ENCODE measurements at regions not wholly inside any gene's neighbourhood (a gene's known extent, or its start where the extent isn't known, plus 50 kb on each side); places are given as distances from the start of the nearest gene placed in this dataset.

DNA sequence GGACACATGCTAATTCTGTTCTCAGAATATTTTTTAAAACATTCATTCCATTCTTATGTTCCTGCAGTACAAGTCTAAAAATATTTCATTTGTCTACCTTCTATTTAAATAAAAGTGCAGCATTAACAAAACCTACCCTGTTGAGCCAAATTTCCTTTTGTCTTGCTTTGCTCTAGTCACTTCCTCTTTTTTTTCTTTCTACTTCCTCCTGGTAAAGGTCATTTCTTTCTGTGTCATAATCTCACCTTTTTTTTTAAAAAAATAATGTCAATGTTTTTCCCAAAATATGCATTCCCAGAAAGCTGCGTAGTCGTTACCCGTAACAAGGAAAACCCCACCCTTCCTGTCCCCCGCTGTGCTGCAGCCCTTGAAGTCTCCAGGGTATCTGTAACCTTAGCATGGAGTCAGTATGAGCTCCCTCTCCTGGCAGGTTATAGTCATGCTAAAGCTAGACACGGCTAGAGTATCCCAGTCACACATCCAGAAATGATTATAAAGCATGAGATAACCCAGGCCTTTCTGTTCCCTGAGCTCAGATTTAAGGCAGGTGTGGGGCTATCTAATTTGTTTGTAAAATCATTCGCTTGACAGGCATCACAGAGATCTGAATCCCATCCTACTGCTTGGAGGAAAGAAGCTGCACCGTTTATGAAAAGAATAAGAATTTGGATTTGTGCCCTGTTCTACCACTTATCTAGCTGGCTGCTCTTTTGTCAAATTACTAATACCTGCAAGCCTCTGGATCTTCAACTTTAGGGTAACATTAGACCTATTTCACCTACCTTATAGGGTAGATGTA is 51.1 kb upstream of the EED start:
- peak; percentile 96 for DNase-seq

DNA sequence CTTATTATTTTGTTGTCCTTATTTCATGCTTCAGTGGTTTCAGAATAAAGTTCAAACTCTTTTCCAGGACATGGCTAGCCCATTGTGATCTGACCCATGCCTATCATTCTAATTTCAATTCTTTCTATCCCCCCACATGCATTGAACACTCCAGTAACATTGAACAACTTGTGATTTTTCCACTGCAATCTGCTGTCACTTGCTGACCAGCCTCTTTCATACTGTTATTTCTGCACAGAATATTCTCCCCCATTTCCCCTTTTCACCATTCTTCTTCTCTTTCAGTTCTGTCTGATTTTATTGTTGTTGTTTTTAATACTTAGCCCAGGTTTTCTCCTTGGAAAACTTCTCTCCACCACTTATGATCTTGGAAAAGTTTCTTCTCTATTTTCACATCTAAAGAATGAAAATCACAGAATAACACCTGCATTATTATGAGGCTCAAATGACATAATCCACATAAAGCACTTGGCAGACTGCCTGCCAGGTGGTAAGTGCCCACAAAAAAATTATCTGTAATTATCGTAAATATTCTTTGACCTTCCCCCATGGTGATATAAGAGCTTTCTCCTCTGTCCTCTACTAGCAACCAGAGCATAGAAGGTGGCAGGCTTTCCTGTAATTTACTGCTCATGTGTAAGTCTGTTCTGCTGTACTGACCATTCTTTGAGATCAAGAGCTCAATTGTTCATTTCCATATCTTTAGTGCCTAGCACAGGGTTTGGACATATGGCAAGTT is 51.9 kb upstream of the EED start:
- peak; percentile 27 for DNase-seq

DNA sequence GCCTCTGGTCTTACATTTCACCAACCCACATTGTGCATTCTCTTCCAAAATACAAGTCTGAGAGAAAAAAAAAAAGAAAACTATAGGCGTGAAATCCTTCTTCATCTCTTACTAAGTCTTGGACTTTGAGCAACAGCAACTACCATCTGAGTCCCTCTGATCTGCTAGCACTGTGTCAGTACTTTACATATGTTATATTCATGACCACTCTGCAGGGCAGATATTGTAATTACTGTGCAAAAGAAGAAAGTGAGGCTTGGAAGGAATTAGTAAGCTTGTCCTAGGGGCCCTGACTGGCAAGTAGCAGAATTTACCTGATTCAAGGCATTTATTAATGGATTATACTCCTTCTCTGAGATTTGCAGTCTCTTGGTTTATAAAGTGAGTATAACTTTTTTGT is 52.7 kb upstream of the EED start:
- DNase-seq, result no peak

DNA sequence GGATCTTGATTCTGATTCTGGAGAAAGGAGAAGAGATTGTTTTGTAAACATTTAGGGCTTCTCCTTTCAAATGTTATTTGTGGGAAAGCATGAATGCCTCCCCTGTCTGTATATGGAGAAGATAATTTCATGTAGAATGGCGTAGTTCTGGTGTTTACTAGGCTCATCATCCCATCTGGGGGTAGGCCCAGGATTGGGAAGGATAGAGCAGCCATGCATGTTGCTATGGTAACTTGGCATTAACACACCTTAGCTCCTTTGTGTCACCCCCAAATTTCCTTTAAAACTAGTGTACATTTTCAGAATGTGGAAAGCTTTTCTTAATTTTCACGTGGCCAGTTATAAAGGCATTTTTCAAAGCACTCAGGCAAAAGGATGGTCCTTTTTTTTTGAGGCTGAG is 57.5 kb upstream of the EED start:
- no peak for DNase-seq

DNA sequence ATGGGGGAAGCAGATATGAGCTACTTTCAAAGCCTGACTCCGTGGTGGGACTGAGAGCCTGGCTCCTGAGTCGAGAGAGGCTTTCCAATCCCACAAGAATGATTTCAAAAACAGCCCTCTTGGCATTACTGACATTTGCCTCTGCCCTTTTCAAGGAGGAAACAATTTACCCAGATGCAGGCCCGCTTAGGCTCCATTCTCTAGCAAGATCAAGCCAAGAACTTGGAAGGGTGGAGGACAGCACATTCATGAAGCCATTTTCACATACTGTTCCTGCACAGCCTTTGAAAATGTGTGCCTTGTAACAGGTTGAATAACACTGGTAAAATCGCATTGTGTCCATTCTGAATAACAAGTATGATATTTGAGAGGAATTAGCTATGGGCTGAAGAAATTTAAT is 58.2 kb upstream of the EED start:
- no peak for DNase-seq

DNA sequence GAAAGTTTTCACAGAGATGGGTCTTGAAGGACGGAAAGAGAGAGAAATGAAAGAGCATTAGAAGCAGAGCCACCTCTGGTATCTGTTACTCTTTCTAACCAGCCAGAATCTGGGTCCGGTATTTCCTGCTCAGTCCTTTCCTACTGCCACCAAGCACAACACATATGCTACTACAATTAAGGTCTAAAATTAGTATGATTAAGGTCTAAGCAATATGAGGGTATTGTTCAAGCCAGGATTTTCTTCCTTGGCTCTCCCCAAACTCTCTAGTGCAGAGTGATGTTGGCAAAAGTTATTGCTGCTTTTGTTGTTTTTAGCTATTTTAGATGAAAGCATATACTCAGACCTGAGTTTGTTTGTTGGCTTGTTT is 59.2 kb upstream of the EED start:
- DNase-seq, result no peak

DNA sequence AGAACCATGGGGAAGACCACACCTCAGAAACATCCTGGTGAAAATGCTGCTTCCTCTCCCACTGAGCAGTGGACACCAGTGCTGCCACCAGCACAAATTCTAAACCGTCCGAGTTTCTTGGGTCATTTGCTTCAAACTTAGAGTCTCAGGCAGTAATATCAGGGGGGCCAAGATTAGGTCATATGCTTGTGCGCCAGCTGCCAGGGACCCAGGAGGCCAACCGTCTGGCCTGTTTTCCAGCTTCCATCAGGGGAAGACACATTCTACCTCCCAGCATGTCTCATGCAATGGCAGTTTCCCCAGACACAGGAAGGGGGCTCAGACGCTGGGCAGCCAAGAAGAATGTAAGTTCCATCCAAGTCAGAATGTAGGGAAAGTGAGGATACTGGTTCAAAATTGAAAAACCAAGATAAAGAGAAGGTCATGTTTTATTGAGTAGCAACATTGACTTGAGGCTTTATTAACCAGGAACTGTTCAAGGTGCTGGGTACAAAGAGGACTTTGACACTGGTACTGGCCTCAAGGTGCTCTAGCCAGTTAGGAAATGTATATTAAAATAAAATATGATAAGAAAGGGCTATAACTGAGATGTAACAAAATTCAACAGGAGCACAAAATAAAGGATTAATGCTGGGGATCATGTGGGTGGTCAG is 59.7 kb upstream of the EED start:
- no peak for DNase-seq

DNA sequence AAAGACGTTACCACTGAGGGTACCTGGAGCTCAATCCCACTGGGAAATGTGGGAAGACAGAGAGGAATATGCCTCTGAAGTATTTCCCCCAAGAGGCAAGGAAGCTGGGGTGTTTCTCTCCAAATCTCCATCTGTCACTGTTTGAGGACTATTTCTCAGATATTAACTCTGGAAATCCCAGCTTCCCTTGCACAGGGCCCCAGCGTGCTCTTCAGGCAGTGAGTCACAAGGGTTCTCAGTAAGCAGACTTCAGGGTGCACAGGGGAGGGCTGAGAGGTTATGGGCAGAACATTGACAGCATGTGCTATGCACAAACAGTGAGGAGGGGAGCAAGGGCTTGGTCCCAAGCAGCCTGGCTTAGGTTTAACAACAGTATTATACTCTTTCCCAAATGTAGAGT is 60.9 kb upstream of the EED start:
- DNase-seq, result no peak

DNA sequence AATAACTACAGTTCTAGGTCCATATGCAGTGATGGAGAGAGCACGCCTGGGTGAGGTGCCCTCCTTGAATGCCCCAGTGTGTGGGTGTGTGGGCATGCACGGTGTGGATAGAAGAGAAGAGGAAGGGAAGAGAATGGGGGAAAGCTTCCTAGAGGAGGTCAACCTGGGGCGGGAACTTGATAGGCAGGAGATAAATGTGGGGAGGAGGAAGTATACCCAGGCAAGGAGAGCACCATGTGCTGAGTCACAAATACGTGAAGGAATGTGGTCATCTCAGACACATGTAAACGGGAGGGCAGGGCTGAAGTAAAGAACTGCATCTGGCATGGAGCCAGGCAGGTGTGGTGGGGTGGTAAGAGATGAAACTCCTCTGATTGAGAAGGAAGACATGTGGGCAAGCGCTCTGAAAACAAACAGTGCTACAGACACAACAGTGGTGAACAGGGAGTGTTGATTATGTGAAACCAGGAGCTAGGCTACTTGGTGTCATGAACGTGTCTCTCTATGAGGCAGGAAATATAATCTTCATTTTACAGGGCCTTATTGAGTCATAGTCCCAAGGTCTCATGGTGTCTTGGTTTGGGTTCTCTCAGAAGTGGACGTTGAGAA is 61.5 kb upstream of the EED start:
- DNase-seq, result peak; percentile 58

DNA sequence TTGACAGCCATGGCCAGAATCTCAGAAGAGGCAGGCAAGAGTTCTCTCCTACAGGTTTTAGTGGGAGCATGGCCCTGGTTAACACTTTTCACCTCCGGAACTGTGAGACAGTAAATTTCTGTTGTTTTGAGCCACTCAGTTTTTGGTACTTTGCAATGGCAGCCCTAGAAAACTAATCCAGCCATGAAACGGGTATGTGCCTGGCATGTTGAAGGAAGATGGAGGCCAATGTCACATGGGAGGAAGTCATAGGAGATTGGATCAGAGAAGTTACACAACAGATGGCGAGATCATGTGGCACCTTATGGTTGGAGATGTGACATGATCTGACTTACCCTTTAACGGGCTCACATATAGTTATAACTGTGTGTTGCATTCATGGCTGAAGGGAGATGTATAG is 63.2 kb upstream of the EED start:
- no peak for DNase-seq

DNA sequence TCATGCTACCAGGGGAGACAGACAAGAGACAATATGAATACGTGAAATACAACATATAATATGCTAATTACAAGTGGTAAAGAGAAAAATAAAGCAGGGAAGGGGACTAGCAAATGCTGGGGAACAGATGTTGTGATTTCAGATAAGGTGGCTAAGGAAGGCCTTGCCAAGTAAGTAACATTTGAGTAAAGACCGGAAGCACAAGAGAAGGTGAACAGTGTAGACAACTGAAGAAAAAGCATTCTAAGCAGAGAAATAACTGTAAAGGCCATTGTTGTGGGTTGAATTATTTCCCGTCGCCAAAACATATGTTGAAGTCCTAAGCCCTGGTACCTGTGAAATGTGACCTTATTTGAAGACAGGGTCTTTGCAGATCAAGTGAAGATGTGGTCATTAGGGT is 63.7 kb upstream of the EED start:
- DNase-seq, result peak; percentile 44

DNA sequence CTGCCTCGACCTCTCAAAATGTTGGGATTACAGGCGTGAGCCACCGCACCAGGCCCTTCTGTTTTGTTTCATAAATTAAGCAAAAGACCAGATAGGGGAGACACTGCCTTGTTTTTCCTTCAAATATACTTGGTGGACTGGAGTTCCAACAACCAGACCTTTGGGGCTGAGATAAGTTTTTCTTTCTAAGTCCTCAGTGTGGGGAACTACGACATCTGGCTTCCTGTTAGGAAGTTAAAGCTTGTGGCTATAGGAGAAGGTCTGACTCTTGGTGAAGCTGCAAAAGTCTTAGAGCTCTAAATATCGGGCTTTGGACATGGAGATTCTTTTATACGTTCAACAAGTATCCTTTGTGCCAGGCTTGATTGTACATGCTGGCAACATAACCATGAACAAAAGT is 64.1 kb upstream of the EED start:
- peak; percentile 59 for DNase-seq

DNA sequence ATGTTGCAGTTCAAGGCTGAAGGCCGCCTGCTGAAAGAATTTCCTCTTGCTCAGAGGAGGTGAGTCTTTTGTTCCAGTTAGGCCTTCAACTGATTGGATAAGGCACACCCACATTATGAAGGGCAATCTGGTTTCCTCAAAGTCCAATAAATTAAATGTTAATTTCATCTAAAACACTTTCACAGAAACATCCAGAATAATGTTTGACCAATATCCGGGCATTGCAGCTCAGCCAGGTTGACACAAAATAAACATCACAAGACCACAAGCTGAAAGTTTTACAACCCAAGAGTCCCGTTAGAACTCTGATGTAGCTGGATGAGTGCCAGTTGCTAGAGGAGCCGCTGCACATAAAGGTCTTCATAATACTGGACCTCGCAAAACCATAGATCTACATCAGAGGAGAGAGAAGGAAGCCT is 64.9 kb upstream of the EED start:
- DNase-seq, result no peak

DNA sequence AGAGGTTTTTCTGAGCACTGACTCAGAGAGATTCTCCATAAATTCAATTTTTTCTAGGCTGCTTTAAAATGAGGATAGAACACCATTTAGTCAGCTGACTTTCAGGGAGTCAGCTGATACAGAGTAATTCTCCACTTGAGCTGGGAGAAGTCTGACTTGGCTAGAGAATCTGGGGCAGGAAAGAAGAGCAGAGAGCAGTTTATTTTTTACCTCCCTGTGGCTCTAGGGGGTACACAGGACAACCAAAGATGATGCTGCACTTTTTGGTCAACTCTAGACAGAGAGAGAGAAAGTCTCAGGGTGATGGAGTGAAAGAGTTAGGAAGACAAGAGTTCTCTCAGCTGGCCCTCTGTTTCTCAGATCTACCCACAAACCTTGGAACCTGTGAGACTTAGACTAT is 67.3 kb upstream of the EED start:
- peak; percentile 66 for DNase-seq

DNA sequence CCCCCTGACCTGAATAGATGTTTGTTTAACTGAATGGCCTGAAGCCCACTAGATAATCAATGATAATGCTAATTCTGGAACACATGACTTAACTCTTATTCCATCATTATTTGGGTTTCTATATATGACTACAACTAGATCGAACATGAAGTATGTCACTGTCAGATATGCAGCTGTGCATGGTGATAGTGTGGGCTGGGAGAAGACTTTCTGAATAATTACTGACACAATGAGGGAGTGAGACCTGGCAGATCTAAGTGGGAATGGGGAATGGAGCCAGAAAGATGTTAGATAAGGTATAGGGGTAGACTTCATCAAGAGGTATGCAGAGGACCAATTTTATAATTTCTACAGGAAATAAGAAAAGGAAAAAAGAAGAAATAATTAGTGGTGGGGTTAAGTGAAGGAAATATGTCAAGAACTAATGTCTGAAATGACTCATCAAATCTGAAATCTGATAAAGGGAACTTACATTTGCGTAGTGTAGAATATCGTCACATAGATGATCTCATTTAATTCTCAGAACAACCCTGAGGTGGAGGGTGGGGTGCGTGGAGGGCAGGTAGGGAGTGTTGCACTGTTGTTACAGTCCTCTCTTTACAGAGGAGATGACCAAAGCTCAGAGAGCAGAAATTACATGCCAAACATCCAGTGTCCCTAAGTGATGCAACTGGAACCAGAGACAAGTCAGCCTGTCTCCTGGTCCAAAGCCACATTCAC is 68.2 kb upstream of the EED start:
- peak; percentile 85 for DNase-seq

DNA sequence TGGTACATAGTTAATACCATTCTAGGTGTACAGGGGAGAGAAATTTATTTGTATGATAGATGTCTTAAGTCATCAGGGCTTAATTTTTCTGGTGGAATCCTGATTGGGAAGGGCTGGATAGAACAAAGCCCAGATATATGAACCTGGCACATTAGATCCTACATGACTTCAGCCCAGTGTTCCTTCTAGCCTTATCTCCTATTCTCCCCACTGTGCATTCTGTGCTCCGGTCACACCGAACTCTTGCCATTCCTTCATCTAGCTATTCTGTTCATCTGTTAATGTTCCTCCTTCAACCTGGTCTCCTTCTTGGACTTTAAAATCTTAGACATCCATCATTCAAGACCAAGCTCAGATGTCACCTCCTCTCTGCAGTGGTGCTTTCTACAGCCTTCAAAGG is 68.9 kb upstream of the EED start:
- no peak for DNase-seq

DNA sequence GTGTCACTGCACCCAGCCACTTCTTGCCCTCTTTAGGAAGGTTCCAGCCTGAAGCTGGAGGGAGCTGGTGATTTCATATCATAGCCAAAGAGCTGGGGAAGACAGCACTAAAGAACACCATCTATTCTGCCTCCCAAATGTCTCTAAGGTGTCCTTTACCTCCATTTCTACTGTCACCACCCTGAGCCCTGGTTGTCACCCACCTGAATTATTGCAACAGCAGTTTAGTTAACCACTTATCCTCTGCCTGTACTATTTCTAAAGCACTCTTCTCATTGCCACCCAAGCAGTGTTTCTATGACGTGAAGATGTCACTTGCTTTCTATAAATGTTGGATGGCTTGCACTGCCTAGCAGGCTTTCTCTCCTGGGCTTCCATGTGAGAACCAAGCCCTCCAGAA is 69.4 kb upstream of the EED start:
- DNase-seq, result no peak

DNA sequence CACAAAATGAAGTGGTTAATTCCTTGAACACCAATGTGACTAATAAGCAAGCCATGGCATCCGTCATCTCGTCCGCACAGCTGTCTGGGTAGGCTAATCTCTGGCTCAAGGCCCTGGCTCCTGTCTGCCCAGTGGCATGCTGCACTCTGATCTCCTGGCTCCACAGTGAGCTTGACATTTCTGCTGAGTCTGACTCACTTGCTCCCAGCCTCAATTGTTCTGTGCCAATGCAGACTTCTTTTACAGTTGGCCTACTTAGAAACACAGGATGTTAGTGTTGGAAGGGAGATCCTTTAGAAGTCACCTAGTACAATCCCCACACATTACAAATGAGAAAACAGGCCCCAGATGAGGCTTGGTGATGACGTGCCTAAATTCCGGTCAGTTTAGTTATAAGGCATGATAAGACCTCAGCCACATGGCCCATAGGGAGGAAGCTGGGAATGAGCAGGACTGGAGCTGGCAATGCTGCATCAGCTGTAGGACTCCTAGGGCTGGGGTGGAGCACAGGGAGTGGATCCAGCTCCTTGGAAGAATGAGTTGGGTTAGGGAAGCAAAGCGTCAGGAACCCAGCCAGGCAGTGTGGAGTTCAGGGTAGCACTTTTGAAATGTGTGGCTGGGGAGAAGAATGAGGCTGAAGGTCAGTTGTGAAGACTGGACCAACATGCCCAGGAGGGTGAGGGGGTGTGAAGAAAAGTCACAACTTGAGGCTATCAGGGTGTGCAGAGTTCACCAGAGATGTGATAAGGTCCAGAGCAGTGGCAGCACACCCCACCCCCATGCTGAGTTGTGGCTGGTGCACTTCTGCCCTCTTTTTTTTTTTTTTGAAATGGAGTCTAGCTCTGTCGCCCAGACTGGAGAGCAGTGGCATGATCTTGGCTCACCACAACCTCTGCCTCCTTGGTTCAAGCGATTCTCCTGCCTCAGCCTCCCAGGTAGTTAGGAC is 70.2 kb upstream of the EED start:
- DNase-seq, result peak; percentile 94

DNA sequence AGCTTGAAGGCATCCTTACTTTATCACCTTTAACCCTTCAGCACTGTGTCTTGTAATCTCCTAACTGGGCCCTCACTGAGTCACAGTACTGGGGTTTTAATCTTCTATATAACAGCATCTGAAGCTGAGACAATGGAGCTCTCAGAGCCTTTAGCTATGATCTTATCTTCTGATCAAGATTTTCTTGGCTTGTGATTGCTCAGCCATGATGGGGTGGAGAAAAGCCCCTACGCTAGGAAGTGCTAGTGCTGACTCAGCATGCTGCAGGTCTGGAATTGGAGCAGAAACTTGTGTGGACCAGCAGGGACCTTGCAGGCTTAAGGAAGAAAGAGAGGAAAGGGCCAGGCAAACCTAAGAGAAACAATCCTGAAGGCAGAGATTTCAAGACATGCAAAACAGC is 71.7 kb upstream of the EED start:
- DNase-seq, result peak; percentile 64

DNA sequence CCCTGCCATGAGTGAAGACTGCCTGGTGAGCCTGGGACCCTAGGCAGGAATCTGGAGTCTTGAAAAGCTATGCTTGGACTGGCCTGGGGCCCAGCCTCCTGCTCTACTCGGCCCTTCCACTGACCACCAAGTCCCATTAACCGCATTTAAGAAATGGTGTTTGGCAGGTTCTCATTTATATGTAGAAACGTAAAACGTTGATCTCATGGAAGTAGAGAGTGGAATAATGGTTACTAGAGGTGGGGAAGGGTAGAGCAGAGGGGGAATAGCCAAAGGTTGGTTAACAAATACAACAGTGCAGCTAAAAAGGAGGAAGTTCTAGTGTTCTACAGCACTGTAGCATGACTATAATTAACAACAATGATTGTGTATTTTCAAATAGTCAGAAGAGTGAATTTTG is 72.9 kb upstream of the EED start:
- no peak for DNase-seq

DNA sequence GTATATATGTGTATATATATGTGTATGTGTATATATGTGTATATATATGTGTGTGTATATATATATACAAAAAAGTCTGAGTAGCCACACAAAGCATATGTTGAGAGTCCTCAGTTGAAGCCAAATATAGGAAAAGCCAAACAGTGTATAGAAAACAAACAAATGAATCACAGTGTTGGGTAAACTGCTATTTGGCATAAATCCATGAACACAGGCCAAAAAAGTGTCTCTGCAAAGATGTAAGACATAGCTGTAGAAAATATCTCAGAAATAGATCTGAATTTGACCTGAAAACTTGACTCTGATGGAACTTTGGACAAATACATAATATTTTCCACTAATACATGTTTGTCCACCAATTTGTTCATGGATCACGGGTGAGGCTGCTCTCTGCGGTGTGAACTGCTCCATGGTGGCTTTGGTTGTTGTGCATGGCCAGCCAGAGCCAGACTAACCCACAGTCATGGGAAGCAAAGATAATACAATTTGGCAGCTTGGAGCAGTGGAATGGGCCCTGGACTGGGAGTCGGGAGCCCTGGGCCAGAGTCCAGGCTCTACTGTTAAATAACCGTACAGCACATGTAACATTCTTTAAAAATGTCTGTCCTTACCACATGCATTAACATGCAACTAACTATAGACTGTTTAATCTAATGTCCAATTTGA is 76.9 kb upstream of the EED start:
- no peak for DNase-seq
